ENCODE measurements at regions not wholly inside any gene's neighbourhood (a gene's known extent, or its start where the extent isn't known, plus 50 kb on each side); places are given as distances from the start of the nearest gene placed in this dataset.

DNA sequence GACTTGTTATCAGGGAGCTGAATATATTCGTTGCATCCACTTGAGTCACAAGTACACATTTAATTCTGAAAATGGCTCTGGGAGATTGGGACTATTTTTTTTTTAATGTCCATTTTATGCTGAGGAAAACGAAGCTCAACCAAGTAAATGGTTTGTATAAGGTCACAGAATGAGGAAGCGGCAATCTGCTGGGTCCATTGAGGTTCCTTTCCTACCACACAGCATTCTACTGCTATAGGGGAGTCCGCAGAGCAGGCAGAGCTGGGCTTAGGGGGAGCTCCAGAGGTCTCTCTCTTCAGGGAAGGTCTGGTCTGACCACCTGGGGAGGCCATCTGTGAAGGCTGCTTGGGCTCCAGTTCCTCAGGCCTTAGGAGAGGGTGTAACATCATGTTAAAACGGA, 77.9 kb downstream of the MCFD2 start:
- peaks cover 0 to 9% (median 2%) of the 10 kb centered on the region in 3 donors for H3K9me3 Mint-ChIP-seq
- no peak overlapping the region for H3K4me3 Mint-ChIP-seq
- peaks cover 6% of the 10 kb centered on the region for H3K27me3 Mint-ChIP-seq
- H3K4me1 Mint-ChIP-seq = peaks cover 4 to 7% (median 5%) of the 10 kb centered on the region in 3 donors
- no peak overlapping the region for H3K27ac Mint-ChIP-seq
- no peaks in the 10 kb centered on the region for H3K36me3 Mint-ChIP-seq

DNA sequence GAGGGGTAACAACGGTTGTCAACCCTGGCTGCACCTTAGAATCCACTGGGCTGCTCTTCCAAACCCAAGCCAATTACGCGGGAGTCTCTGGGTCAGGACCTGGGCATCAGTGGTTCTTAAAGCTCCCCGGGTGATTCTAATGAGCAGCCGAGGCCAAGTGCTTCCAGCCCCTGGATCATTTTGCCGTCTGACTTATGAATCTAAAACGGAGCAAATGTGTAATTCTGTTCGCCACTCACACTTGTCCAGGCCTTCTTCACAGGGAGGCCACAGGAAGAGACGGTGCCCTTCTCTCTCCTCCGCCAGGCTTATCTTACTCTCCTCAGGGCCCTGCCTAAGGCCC, 78.5 kb downstream of the MCFD2 start:
- H3K27ac Mint-ChIP-seq = no peak overlapping the region
- peaks cover 4 to 6% (median 5%) of the 10 kb centered on the region in 3 donors for H3K4me1 Mint-ChIP-seq
- H3K4me3 Mint-ChIP-seq = no peak overlapping the region
- peaks cover 6% of the 10 kb centered on the region for H3K27me3 Mint-ChIP-seq
- H3K36me3 Mint-ChIP-seq = no peaks in the 10 kb centered on the region
- H3K9me3 Mint-ChIP-seq = peaks cover 0 to 9% (median 2%) of the 10 kb centered on the region in 3 donors

DNA sequence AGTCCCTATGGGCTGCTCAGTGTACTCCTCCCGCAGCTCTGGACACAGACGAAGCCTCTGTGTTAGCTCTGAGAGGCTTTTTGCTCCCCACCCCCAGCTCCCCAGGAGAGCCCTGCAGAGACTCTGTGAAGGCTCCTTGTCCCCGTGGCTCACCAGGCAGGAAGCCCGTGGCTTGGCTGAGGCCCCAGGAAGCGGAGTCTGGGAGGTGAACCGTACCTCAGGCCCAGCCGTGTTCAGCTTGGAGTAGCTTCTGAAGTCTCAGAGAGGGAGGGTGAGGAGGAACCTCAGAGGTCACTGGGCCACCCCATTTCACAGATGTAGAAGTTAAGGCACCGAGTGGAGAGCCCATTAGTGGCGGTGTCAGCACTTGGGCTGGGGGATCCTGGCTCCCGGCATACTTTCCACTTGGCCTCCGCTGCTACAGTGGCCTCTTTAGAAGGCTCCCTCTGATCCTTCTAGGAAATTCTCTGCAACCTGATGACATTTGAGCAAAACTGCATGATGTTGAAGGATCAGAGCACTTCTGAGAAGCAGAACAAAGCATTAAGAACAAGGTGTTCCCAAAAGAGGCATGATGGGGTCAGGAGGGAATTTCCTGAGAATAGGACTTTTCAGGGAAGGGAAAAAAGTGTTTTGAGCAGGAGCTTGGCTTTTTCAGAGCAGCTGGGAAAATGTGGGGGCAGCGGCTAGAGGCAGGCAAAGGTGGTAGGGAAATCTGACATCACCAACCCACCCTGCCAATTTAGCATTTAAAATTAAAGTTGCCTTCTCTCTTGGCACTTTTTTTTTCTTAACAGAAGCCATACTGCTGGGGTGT, 79.1 kb downstream of the MCFD2 start:
- Mint-ChIP-seq H3K36me3 (no peaks in the 10 kb centered on the region), H3K27ac (no peak overlapping the region), H3K9me3 (peaks cover 0 to 9% (median 2%) of the 10 kb centered on the region in 3 donors), H3K4me3 (no peak overlapping the region), H3K4me1 (peaks cover under 1 to 1% (median 1%) of the 10 kb centered on the region in 3 donors), H3K27me3 (peaks cover 7% of the 10 kb centered on the region)

DNA sequence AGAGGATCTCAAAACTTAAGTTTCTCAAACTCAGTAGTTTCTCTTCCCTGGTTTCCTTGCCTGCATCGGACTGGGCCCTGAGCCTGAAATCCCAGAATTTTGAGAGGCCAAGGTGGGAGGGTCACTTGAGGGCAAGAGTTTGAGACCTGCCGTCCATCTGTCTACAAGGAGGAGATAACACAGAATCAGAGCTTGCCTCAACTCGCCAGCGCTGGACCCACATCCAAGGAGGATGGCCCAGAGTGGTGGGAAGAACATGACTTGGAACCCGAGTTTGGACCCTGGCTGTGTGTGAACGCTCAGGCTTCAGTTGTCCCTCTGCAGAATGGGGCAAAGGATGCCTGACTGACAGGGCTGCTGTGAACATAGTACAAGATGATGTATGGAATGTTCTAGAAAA, 80.1 kb downstream of the MCFD2 start:
- H3K9me3 Mint-ChIP-seq = peaks cover under 1 to 11% (median 3%) of the 10 kb centered on the region in 3 donors
- peaks cover 7% of the 10 kb centered on the region for H3K27me3 Mint-ChIP-seq
- no peaks in the 10 kb centered on the region for H3K4me1 Mint-ChIP-seq
- H3K4me3 Mint-ChIP-seq = no peak overlapping the region
- H3K27ac Mint-ChIP-seq = peak overlapping the region in 1 of 3 donors; percentile 31
- H3K36me3 Mint-ChIP-seq = no peaks in the 10 kb centered on the region

DNA sequence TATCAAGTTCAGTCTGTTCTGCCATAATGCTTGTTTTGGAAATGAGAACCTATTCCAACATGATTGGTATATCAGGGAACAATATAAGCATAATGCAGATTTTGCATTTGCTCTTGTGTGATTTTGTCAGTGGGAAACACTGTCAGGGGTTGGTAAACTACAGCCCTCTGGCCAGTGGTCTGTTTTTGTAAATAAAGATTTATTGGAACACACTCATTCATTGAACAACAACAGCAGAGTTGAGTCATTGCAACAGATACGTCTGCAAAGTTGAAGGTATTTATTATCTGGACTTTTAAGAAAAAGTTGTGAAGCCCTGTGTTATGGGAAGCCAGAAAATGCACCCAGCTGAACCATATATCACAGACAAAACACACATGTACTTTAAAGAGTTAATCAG, 83.1 kb downstream of the MCFD2 start:
- Mint-ChIP-seq H3K9me3 (peaks cover 4 to 17% (median 6%) of the 10 kb centered on the region in 3 donors), H3K36me3 (no peaks in the 10 kb centered on the region), H3K27me3 (peaks cover 17% of the 10 kb centered on the region), H3K27ac (no peak overlapping the region), H3K4me3 (no peak overlapping the region), H3K4me1 (no peaks in the 10 kb centered on the region)

DNA sequence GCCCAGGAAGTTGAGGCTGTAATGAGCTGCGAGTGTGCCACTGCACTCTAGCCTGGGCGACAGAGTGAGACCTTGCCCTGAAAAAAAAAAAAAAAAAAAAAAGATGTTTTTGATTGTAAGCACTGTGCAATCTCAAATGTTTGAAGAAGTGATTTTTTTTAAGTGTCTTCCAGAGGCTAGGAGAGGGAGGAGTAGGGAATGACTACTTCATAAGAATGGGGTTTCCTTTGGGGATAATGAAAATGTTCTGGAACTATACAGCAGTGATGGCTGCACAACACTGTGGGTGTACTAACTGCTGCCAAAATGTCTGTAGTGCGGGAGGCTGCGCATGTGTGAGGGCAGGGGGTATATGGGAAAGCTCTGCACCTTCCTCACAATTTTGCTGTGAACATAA, 83.7 kb downstream of the MCFD2 start:
- peaks cover 4 to 17% (median 6%) of the 10 kb centered on the region in 3 donors for H3K9me3 Mint-ChIP-seq
- no peak overlapping the region for H3K27ac Mint-ChIP-seq
- H3K36me3 Mint-ChIP-seq = no peaks in the 10 kb centered on the region
- peaks cover 14% of the 10 kb centered on the region for H3K27me3 Mint-ChIP-seq
- no peaks in the 10 kb centered on the region for H3K4me1 Mint-ChIP-seq
- no peak overlapping the region for H3K4me3 Mint-ChIP-seq

DNA sequence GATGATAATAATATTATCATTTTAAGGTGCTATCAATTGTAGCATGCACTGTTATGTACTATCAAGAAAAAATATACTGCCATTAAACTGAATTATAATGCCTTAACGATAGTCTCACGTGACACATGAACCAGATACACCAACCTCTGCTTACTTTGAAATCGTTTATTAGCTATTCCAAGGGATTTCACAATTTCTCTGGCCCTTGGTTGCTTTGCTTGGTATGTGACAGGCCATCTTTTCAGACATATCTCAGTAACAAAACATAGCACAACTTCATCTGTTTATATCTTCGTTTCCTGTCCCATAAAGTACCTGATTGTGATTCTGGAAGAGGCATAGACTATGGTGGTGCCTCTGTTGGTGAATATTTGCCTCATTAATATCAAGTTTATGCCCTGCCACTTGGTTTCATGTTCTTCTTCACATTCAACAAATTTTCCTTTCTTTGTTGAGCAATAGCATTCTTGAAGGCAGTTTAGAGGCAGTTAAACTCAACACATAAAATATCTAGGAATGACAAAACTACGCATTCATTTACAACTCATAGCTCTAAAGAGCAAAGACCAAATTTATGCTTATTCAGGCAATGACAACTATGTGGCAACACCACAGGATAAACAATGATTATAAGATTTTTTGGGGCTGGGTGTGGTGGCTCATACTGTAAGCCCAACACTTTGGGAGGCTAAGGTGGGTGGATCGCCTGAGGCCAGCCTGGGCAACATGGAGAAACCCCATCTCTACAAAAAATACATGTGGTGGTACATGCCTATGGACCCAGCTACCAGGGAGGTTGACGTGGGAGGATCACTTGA, 84.3 kb downstream of the MCFD2 start:
- Mint-ChIP-seq H3K27ac (no peak overlapping the region), H3K9me3 (peaks cover 4 to 17% (median 6%) of the 10 kb centered on the region in 3 donors), H3K27me3 (peaks cover 14% of the 10 kb centered on the region), H3K4me1 (no peaks in the 10 kb centered on the region), H3K4me3 (no peak overlapping the region), H3K36me3 (no peaks in the 10 kb centered on the region)

DNA sequence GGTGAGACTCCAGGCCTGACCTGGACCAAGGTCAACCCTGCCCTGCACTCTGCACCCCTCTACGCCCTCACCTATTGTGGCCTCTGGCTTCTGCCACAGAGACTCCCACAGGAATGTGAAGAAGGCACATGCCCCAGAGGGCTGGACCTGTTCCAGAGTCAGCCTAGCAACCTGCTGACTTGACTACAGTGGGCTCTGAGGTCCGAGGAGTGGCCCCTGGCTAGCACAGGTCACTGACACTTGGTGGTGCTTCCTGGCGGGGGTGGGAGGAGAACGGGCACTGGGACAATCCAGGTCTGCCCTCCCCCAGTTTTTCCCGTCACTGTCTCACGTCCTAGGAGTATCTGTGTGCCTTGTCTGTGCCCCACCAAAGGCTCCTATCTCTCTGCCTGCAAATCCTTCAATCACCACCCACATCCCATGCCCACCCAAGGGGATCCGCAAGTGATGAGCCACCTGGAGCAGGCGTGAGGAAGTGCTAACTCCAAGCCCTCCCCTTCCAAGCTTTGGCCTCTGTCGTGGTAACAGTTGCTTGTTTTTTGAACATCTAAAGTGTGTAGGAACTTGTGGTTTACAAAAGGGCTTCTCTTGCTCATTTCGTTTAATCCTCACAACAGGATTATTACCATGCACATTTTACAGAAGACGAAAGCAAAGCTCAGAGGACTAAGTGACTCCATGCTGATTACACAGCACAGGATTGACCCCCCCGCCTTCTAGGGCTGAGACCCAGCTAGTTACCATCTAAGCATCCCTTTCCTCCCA, 86.2 kb downstream of the MCFD2 start:
- H3K4me1 Mint-ChIP-seq = no peaks in the 10 kb centered on the region
- peaks cover 14% of the 10 kb centered on the region for H3K27me3 Mint-ChIP-seq
- H3K36me3 Mint-ChIP-seq = no peaks in the 10 kb centered on the region
- no peak overlapping the region for H3K4me3 Mint-ChIP-seq
- H3K9me3 Mint-ChIP-seq = peaks cover 4 to 17% (median 6%) of the 10 kb centered on the region in 3 donors
- no peak overlapping the region for H3K27ac Mint-ChIP-seq

DNA sequence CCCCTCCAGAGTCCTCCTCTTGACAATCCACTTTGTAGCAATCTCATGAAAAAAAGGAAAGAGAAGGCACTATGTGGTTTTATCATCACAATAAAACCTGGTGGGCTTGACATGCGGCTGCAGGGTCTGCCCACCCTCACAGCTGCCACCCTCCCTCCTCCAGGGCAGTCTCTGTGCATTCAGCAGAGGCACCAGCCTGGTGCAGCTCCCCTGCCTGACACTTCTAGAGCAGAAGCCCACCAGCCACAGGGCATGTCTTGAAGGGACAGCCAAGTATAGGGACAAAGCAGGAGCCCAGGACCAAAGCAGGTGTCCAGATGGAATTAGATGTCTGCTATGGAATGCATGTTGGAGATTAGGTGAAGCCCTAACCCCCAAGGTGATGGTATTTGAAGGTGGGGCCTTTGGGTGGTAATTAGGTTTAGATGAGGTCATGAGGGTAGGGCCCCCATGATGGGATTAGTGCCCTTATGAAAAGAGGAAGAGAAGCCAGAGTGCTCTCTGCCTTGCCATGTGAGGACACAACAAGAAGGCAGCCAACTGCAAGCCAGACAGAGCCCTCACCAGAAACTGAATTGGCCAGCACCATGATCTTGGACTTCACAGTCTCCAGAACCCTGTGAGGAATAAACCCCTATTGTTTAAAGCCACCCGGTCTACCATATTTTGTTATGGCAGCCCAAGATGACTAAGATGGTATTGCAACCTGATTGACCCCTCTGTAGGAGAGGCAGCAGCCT, 86.9 kb downstream of the MCFD2 start:
- peaks cover 14% of the 10 kb centered on the region for H3K27me3 Mint-ChIP-seq
- H3K4me3 Mint-ChIP-seq = no peak overlapping the region
- no peaks in the 10 kb centered on the region for H3K4me1 Mint-ChIP-seq
- H3K9me3 Mint-ChIP-seq = peaks cover 4 to 17% (median 6%) of the 10 kb centered on the region in 3 donors
- H3K27ac Mint-ChIP-seq = no peak overlapping the region
- H3K36me3 Mint-ChIP-seq = no peaks in the 10 kb centered on the region

DNA sequence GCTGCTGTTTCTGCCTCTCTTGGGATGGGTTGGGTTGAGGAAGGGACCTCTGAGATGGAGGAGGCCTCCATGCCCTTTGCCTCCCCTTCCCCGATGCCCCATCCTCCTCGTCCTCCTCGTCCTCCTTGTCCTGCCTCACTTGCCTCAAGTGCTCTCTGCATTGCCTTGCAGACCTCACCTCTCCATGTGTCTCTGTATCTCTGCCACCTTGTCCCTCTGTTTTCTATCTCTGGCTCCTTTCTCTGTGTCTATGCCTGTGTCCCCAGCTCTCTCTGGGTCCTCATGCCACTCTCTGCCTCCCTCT, 87.5 kb downstream of the MCFD2 start:
- Mint-ChIP-seq H3K9me3 (peaks cover 3 to 11% (median 6%) of the 10 kb centered on the region in 3 donors), H3K27ac (no peak overlapping the region), H3K4me1 (no peaks in the 10 kb centered on the region), H3K4me3 (no peak overlapping the region), H3K27me3 (peaks cover 15% of the 10 kb centered on the region), H3K36me3 (no peaks in the 10 kb centered on the region)

DNA sequence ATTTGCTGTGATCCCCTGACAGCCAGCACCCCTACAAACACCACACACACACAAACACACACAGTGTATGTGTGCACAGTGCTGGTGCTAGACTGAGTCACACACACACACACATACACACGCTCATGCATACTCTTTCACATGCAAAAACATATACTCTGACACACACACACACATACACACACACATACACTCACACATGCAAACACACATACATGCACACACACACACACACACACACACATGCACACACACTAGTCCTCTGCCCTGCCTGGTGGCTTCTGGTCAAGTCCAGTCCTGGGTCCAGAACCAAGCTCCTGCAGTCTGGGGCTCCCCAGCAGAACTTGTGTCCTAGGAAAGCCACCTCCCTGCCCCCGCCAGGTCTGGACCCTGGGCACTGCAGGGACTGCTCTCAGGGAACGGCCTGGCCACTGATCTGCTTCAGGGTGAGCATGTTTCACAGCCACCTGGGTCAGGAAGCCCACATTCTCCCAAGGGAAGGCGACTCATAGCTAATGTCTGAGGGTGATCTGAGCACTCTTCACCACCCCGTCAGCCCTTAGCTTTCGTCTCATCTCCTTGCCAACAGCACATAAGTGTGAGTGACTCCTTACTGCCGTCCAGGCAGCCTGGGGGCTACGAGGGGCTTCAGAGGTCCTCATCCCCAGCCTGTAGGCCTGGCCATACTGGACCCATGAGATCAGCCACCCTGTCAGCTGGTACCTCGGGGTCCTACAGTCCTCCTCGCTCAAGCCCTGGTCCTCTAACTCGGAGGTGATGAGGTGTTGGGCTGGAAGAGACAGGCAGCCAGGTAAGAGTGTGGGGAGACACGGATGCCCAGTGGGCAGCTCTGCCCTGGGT, 88.1 kb downstream of the MCFD2 start:
- Mint-ChIP-seq H3K36me3 (no peaks in the 10 kb centered on the region), H3K4me1 (no peaks in the 10 kb centered on the region), H3K27me3 (peaks cover 17% of the 10 kb centered on the region), H3K4me3 (no peak overlapping the region), H3K27ac (no peak overlapping the region), H3K9me3 (peaks cover 1 to 9% (median 6%) of the 10 kb centered on the region in 3 donors)

DNA sequence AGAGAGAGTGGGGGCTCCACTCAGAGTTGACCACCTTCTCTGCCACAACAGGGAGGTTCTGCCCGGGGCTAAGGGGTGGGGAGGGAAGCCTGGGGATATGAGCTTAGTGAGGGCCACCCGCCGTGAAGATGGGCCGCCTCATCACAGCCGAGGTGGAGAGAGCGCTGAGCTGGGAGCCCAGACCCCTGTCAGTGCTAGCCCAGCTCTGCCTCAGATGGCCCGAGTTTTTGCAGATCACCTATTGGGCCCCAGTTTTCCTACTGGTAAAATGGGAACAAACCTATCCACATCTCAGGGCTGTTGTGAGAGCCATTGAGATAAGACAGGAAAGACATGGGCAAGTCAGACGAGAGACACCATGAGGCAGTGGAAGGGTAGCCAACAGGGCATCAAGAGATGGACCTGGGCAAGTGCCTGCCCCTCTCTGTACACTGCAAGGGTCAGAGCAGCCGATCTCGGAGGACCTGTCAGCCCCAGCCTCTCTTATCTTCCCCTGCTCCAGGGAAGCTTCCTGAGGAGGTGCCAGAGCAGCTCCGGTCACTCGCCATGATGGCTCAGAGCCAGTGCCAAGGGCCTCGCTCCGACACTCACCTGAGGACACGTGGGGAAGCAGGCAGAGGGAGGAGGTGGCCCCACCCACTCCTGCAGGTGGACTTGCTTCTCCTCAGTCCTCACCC, 88.9 kb downstream of the MCFD2 start:
- Mint-ChIP-seq H3K27ac (no peak overlapping the region), H3K36me3 (no peaks in the 10 kb centered on the region), H3K4me1 (no peaks in the 10 kb centered on the region), H3K9me3 (peaks cover 1 to 9% (median 6%) of the 10 kb centered on the region in 3 donors), H3K4me3 (no peak overlapping the region), H3K27me3 (peaks cover 15% of the 10 kb centered on the region)

DNA sequence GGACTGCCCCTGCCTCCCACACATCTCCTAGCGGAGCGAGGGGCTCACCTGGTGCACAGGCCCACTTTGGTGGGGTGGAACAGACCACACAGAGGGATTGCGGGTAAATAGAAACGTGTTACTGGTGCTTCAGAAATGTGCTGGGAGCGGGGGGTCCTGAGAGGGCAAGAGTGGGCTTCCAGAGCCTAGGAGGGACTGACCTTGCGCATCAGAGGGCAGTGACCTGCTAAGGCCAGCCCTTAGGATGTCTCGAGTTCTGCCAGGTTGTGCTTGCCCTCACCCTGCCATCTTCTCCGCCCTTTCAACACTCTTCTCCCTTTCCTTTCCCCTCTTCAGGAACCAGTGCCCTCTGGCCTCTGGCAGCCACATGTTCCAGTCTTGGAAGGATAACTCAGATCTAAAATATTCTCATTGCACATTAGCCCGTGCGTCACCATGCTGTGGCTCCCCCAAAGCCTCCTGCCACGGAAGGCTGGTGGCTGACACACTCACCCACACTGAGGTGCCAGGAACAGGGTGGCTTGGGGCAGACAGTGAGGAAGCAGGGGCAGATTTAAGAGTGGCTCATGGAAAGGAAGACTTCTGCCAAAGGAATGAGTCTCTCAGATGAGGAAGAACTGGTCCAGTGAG, 89.6 kb downstream of the MCFD2 start:
- peaks cover 1 to 9% (median 6%) of the 10 kb centered on the region in 3 donors for H3K9me3 Mint-ChIP-seq
- H3K27ac Mint-ChIP-seq = peak overlapping the region in 1 of 3 donors; percentile 71
- H3K4me1 Mint-ChIP-seq = no peaks in the 10 kb centered on the region
- no peaks in the 10 kb centered on the region for H3K36me3 Mint-ChIP-seq
- peaks cover 18% of the 10 kb centered on the region for H3K27me3 Mint-ChIP-seq
- H3K4me3 Mint-ChIP-seq = no peak overlapping the region
